Lower leg skin (tissue), 3 donors: ENCODE measurements at regions not wholly inside any gene's neighbourhood (a gene's known extent, or its start where the extent isn't known, plus 50 kb on each side); places are given as distances from the start of the nearest gene placed in this dataset.

Source experiments
- CTCF ChIP-seq, 3 donors: fragments of 450-650 bp; IDR thresholded peaks; one replicate each; pipeline ENCODE4 v1.5.1; 2016; ENCODE audit warnings: antibody characterized with exemption in 3 of 3, mild to moderate bottlenecking in 3 of 3, moderate library complexity in 2 of 3
- POLR2A ChIP-seq, 2 donors: fragments of 450-650 bp; IDR thresholded peaks; one replicate each; pipeline ENCODE4 v1.6.1; 2016 to 2017; ENCODE audit warnings: antibody characterized with exemption in 2 of 2, mild to moderate bottlenecking in 1 of 2, moderate library complexity in 1 of 2

GRCh38 chr1:214918745-214919144 lies 163.8 kb upstream of the KCNK2 start:
- TF ChIP-seq CTCF (IDR thresholded peaks at IDR 0.05): no peak
- no peak for TF ChIP-seq POLR2A (IDR thresholded peaks at IDR 0.05)
